IMR-90 (cell line): ENCODE measurements at regions not wholly inside any gene's neighbourhood (a gene's known extent, or its start where the extent isn't known, plus 50 kb on each side); places are given as distances from the start of the nearest gene placed in this dataset.

Experiments used
- FOS ChIP-seq: fragments of 150-350 bp; IDR thresholded peaks from 2 replicates; pipeline ENCODE4 v1.6.1; 2016; ENCODE audit warnings: low read depth, low read length
- MAFK ChIP-seq: IDR thresholded peaks from 2 replicates; pipeline ENCODE4 v1.6.1; 2012; ENCODE audit warnings: low read depth, low read length, improper control_type of control experiment
- MAZ ChIP-seq: IDR thresholded peaks from 2 replicates; pipeline ENCODE4 v1.6.1; 2012; ENCODE audit warnings: low read depth, mild to moderate bottlenecking, low read length, improper control_type of control experiment, moderate library complexity, borderline replicate concordance
- MXI1 ChIP-seq: IDR thresholded peaks from 2 replicates; pipeline ENCODE4 v1.6.1; 2012; ENCODE audit warnings: low read depth, mild to moderate bottlenecking, low read length, moderate library complexity, borderline replicate concordance
- NFE2L2 ChIP-seq: fragments of 150-350 bp; IDR thresholded peaks from 2 replicates; pipeline ENCODE4 v1.6.1; 2016; ENCODE audit warnings: low read depth, mild to moderate bottlenecking, low read length
- POLR2A ChIP-seq: IDR thresholded peaks from 2 replicates; pipeline ENCODE4 v1.6.1; 2012; ENCODE audit warnings: mild to moderate bottlenecking, low read depth, low read length
- RAD21 ChIP-seq: IDR thresholded peaks from 2 replicates; pipeline ENCODE4 v1.6.1; 2012; ENCODE audit warnings: low read length, improper control_type of control experiment
- RCOR1 ChIP-seq: IDR thresholded peaks from 2 replicates; pipeline ENCODE4 v1.6.1; 2012; ENCODE audit warnings: mild to moderate bottlenecking, low read length, improper control_type of control experiment; ENCODE audit not compliant: insufficient replicate concordance
- RFX5 ChIP-seq: IDR thresholded peaks from 2 replicates; pipeline ENCODE4 v1.8.0; 2012; ENCODE audit warnings: low read depth, mild to moderate bottlenecking, low read length, moderate library complexity
- TF ChIP-seq, protein P1 (sequence below): conservative IDR thresholded peaks from 2 replicates; pipeline ENCODE4 v1.5.1; 2012; ENCODE audit warnings: mild to moderate bottlenecking, low read depth, low read length, improper control_type of control experiment
- TF ChIP-seq, protein P2 (sequence below): fragments of 150-350 bp; IDR thresholded peaks from 2 replicates; pipeline ENCODE4 v1.6.1; 2016; ENCODE audit warnings: low read depth, mild to moderate bottlenecking, low read length, moderate library complexity, borderline replicate concordance
- TF ChIP-seq, protein P3 (sequence below): fragments of 150-350 bp; IDR thresholded peaks from 2 replicates; pipeline ENCODE4 v1.6.1; 2017; ENCODE audit warnings: mild to moderate bottlenecking, antibody characterized with exemption, low read length, low read depth

DNA sequence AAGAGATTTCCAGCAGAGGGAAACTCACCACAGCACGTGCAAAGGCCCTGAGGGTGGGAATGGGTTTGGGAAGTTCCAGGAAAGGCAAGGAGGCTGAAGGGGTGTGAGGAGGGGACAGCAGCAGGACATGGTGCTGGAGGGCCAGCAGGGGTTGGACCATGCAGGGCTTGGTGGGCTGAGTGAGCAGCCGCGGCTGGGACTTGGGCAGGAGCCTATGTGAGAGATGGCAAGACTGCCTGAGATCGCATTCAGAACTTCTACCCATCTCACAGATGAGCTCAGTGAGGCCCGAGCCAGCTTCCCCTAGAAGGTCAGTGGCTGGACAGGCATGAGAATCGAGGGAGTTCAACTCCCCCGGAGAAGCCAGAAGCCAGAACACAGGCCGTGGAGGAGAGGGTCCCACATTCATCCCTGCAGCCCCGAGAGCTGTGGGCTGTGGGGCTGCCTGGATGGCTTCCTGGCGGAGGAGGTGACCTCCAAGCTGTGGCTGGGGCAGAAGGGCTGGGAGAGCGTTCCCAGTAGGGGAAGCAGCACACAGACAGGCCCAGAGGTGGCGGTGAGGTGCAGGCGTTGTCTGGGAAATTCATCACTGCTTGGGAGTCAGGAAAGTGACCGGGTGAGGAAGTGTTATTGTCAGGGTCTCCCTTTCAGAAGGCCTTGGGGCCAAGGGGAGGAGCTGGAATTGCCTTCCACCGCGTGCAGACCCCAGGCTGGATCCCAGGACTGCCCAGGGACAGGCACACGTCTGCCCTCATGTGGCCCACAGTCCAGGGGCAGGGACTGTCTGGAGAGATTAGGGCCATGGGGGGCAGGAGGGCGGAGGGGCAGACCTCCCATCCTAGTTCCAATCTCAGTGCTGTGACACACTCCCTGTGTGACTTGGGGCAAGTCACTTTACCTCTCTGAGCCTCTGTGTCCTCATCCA, 103.8 kb downstream of the CEBPB start:
- TF ChIP-seq, protein P1, sequence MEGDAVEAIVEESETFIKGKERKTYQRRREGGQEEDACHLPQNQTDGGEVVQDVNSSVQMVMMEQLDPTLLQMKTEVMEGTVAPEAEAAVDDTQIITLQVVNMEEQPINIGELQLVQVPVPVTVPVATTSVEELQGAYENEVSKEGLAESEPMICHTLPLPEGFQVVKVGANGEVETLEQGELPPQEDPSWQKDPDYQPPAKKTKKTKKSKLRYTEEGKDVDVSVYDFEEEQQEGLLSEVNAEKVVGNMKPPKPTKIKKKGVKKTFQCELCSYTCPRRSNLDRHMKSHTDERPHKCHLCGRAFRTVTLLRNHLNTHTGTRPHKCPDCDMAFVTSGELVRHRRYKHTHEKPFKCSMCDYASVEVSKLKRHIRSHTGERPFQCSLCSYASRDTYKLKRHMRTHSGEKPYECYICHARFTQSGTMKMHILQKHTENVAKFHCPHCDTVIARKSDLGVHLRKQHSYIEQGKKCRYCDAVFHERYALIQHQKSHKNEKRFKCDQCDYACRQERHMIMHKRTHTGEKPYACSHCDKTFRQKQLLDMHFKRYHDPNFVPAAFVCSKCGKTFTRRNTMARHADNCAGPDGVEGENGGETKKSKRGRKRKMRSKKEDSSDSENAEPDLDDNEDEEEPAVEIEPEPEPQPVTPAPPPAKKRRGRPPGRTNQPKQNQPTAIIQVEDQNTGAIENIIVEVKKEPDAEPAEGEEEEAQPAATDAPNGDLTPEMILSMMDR: no peak
- TF ChIP-seq RFX5 (no peak), MXI1 (no peak), MAFK (no peak), POLR2A (no peak), MAZ (no peak), NFE2L2 (no peak), RCOR1 (no peak), RAD21 (no peak), FOS (no peak)
- TF ChIP-seq, protein P2, sequence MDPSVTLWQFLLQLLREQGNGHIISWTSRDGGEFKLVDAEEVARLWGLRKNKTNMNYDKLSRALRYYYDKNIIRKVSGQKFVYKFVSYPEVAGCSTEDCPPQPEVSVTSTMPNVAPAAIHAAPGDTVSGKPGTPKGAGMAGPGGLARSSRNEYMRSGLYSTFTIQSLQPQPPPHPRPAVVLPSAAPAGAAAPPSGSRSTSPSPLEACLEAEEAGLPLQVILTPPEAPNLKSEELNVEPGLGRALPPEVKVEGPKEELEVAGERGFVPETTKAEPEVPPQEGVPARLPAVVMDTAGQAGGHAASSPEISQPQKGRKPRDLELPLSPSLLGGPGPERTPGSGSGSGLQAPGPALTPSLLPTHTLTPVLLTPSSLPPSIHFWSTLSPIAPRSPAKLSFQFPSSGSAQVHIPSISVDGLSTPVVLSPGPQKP: no peak
- TF ChIP-seq, protein P3, sequence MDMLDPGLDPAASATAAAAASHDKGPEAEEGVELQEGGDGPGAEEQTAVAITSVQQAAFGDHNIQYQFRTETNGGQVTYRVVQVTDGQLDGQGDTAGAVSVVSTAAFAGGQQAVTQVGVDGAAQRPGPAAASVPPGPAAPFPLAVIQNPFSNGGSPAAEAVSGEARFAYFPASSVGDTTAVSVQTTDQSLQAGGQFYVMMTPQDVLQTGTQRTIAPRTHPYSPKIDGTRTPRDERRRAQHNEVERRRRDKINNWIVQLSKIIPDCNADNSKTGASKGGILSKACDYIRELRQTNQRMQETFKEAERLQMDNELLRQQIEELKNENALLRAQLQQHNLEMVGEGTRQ: no peak
